H1 (cell line): ENCODE measurements at regions not wholly inside any gene's neighbourhood (a gene's known extent, or its start where the extent isn't known, plus 50 kb on each side); places are given as distances from the start of the nearest gene placed in this dataset.

Source experiments
- CTCF ChIA-PET: fragments of 300-600 bp; sonication (Branson Sonifier 250); formaldehyde crosslinking; loops from one replicate; lab custom pipeline; 2021; ENCODE audit not compliant: partially characterized antibody; lab: Charles Lee
- POLR2A ChIA-PET: fragments of 300-600 bp; sonication (Branson Sonifier 250); formaldehyde crosslinking; loops from one replicate; lab custom pipeline; 2021; ENCODE audit warnings: inconsistent platforms; ENCODE audit not compliant: partially characterized antibody; lab: Charles Lee
- DNase-seq, 2 experiments: peaks; one replicate each; pipeline versions ENCODE4 v3.0.0 to v3.0.0-alpha.2; 2010 to 2022; ENCODE audit warnings: low spot score in 2 of 2, low read depth in 1 of 2, mixed read lengths in 1 of 2
- FAIRE-seq: peaks from 2 replicates; lab custom pipeline; 2011; peaks lifted over from hg19 to GRCh38; lab: Jason Lieb, UNC
- H2AFZ ChIP-seq: 2 replicates; pipeline ENCODE4 v1.8.1; 2012; ENCODE audit warnings: low read length, inconsistent platforms
- H2AK5ac ChIP-seq: 2 replicates; pipeline ENCODE4 v1.6.1; 2013; ENCODE audit warnings: low read depth, low read length
- H2BK120ac ChIP-seq: replicated peaks from 2 replicates; pipeline ENCODE3; 2013; ENCODE audit warnings: low read depth, low read length, inconsistent platforms
- H2BK12ac ChIP-seq: 2 replicates; pipeline ENCODE4 v1.6.1; 2013; ENCODE audit warnings: low read depth, low read length
- H2BK15ac ChIP-seq: 2 replicates; pipeline ENCODE4 v1.6.1; 2013; ENCODE audit warnings: low read length
- H2BK20ac ChIP-seq: 2 replicates; pipeline ENCODE4 v1.6.1; 2013; ENCODE audit warnings: low read length
- H2BK5ac ChIP-seq: 2 replicates; pipeline ENCODE4 v1.6.1; 2013; ENCODE audit warnings: low read depth, low read length
- H3K14ac ChIP-seq: 2 replicates; pipeline ENCODE4 v1.6.1; 2013; ENCODE audit warnings: inconsistent platforms; ENCODE audit not compliant: insufficient read length
- H3K18ac ChIP-seq: 2 replicates; pipeline ENCODE4 v1.6.1; 2013; ENCODE audit warnings: low read length; ENCODE audit errors: extremely low read depth
- H3K23ac ChIP-seq: 2 replicates; pipeline ENCODE4 v1.6.1; 2013; ENCODE audit warnings: inconsistent platforms; ENCODE audit not compliant: insufficient read length
- H3K23me2 ChIP-seq: 2 replicates; pipeline ENCODE4 v1.6.1; 2013; ENCODE audit warnings: low read depth, low read length
- H3K27ac ChIP-seq: 2 replicates; pipeline ENCODE4 v1.6.1; 2011; ENCODE audit warnings: low read depth, low read length, inconsistent platforms
- H3K27me3 ChIP-seq, 4 experiments: replicated peaks in 1 of 4; 1 replicate in 1 of 4; 2 replicates in 3 of 4; pipeline versions ENCODE4 v1.6.1 to v1.8.1; 2011 to 2013; ENCODE audit warnings: low read length in 3 of 4, mild to moderate bottlenecking in 3 of 4, inconsistent platforms in 2 of 4, mixed read lengths in 2 of 4, moderate library complexity in 1 of 4; ENCODE audit not compliant: control insufficient read depth in 3 of 4, insufficient read depth in 3 of 4; ENCODE audit errors: extremely low read depth in 1 of 4
- H3K36me3 ChIP-seq, 4 experiments: 2 replicates each; pipeline versions ENCODE4 v1.6.1 to v1.8.1; 2011 to 2013; ENCODE audit warnings: mild to moderate bottlenecking in 4 of 4, low read length in 3 of 4, moderate library complexity in 2 of 4, control low read depth in 1 of 4, inconsistent platforms in 1 of 4; ENCODE audit not compliant: insufficient read depth in 4 of 4, control insufficient read depth in 2 of 4
- H3K4ac ChIP-seq: replicated peaks from 2 replicates; pipeline ENCODE3; 2013; ENCODE audit warnings: low read length, low read depth, mixed read lengths, inconsistent platforms; ENCODE audit not compliant: insufficient read length
- H3K4me1 ChIP-seq, 4 experiments: replicated peaks in 1 of 4; 1 replicate in 1 of 4; 2 replicates in 3 of 4; pipeline versions ENCODE4 v1.6.1 to v1.8.1; 2011 to 2013; ENCODE audit warnings: low read length in 3 of 4, inconsistent platforms in 2 of 4, mixed read lengths in 1 of 4; ENCODE audit not compliant: insufficient read depth in 4 of 4, control insufficient read depth in 3 of 4
- H3K4me2 ChIP-seq, 2 experiments: 2 replicates each; pipeline versions ENCODE4 v1.6.1 to v1.8.1; 2011 to 2013; ENCODE audit warnings: low read depth in 2 of 2, low read length in 2 of 2, control low read depth in 1 of 2, inconsistent platforms in 1 of 2, mild to moderate bottlenecking in 1 of 2; ENCODE audit not compliant: insufficient read depth in 1 of 2
- H3K4me3 ChIP-seq, 4 experiments: fragments of 200-600, 300-600 bp in 1 of 4; sonication (generic), shearing (Covaris generic), sonication (Bioruptor Twin) in 1 of 4; 2 replicates each; pipeline versions ENCODE4 v1.5.1 to v1.8.1; 2011 to 2016; ENCODE audit warnings: low read length in 4 of 4, low read depth in 3 of 4, control low read depth in 2 of 4, inconsistent platforms in 2 of 4, mild to moderate bottlenecking in 2 of 4, mixed read lengths in 1 of 4, moderate library complexity in 1 of 4; ENCODE audit not compliant: insufficient read depth in 2 of 4; ENCODE audit errors: extremely low read depth in 1 of 4
- H3K56ac ChIP-seq: replicated peaks from 2 replicates; pipeline ENCODE3; 2013; ENCODE audit warnings: low read depth, mild to moderate bottlenecking, mixed read lengths, low read length, inconsistent platforms; ENCODE audit not compliant: insufficient read length
- H3K79me1 ChIP-seq: 2 replicates; pipeline ENCODE4 v1.6.1; 2013; ENCODE audit warnings: low read depth, low read length, control low read depth
- H3K79me2 ChIP-seq, 2 experiments: 2 replicates each; pipeline versions ENCODE4 v1.6.1 to v1.8.1; 2012 to 2013; ENCODE audit warnings: low read length in 2 of 2, mild to moderate bottlenecking in 2 of 2, inconsistent platforms in 1 of 2; ENCODE audit not compliant: insufficient read depth in 2 of 2, control insufficient read depth in 1 of 2
- H3K9ac ChIP-seq, 4 experiments: replicated peaks in 1 of 4; 1 replicate in 1 of 4; 2 replicates in 3 of 4; pipeline versions ENCODE4 v1.6.1 to v1.8.1; 2011 to 2013; ENCODE audit warnings: low read depth in 3 of 4, low read length in 3 of 4, control low read depth in 2 of 4, mild to moderate bottlenecking in 2 of 4, moderate library complexity in 2 of 4, inconsistent platforms in 1 of 4; ENCODE audit errors: extremely low read depth in 1 of 4
- H3K9me3 ChIP-seq, 2 experiments: 2 replicates each; pipeline versions ENCODE4 v1.6.1 to v1.8.1; 2012 to 2013; ENCODE audit warnings: mild to moderate bottlenecking in 2 of 2, moderate library complexity in 2 of 2, control low read depth in 1 of 2, inconsistent platforms in 1 of 2, low read depth in 1 of 2, low read length in 1 of 2, mixed read lengths in 1 of 2; ENCODE audit not compliant: insufficient read depth in 2 of 2
- H4K20me1 ChIP-seq, 2 experiments: replicated peaks in 1 of 2; 2 replicates each; pipeline versions ENCODE3 to v1.8.1; 2011 to 2013; ENCODE audit warnings: inconsistent platforms in 2 of 2, low read length in 2 of 2, mild to moderate bottlenecking in 1 of 2; ENCODE audit not compliant: insufficient read depth in 2 of 2, control insufficient read depth in 1 of 2
- H4K5ac ChIP-seq: 2 replicates; pipeline ENCODE4 v1.6.1; 2013; ENCODE audit warnings: low read length, low read depth, mixed read lengths, inconsistent platforms; ENCODE audit not compliant: insufficient read length
- H4K8ac ChIP-seq: 2 replicates; pipeline ENCODE4 v1.8.0; 2013; ENCODE audit warnings: mild to moderate bottlenecking, moderate library complexity, low read length, inconsistent platforms; ENCODE audit not compliant: insufficient read depth; ENCODE audit errors: extremely low read depth
- H4K91ac ChIP-seq: replicated peaks from 2 replicates; pipeline ENCODE3; 2013; ENCODE audit warnings: low read length, mixed read lengths, inconsistent platforms; ENCODE audit not compliant: insufficient read length
- BACH1 ChIP-seq: IDR thresholded peaks from 2 replicates; pipeline ENCODE4 v1.6.1; 2012; ENCODE audit warnings: low read length, improper control_type of control experiment
- BCL11A ChIP-seq, 2 experiments: IDR thresholded peaks; one replicate each; pipeline ENCODE4 v1.6.1; 2011; ENCODE audit warnings: low read depth in 2 of 2, low read length in 2 of 2, mild to moderate bottlenecking in 2 of 2
- CEBPB ChIP-seq: IDR thresholded peaks from 2 replicates; pipeline ENCODE4 v1.6.1; 2012; ENCODE audit warnings: low read depth, low read length
- EP300 ChIP-seq, 2 experiments: IDR thresholded peaks; 1 replicate in 1 of 2; 2 replicates in 1 of 2; pipeline ENCODE4 v1.6.1; 2011 to 2012; ENCODE audit warnings: low read depth in 2 of 2, low read length in 2 of 2, mild to moderate bottlenecking in 2 of 2, borderline replicate concordance in 1 of 2, inconsistent platforms in 1 of 2, moderate library complexity in 1 of 2
- KDM1A ChIP-seq: fragments of 200-600, 300-600 bp; sonication (generic); IDR thresholded peaks from 2 replicates; pipeline ENCODE4 v1.7.1; 2016; ENCODE audit warnings: mild to moderate bottlenecking, low read length, borderline replicate concordance
- KDM5A ChIP-seq: fragments of 200-600 bp; IDR thresholded peaks from 2 replicates; pipeline ENCODE4 v1.7.1; 2012; ENCODE audit warnings: mild to moderate bottlenecking, low read length, inconsistent platforms, mixed read lengths
- NANOG ChIP-seq: IDR thresholded peaks from 2 replicates; pipeline ENCODE4 v1.6.1; 2011; ENCODE audit warnings: low read length, low read depth, mild to moderate bottlenecking, inconsistent platforms; ENCODE audit not compliant: insufficient read depth, poor library complexity, severe bottlenecking
- PHF8 ChIP-seq: fragments of 200-600 bp; sonication (generic); conservative IDR thresholded peaks from 2 replicates; pipeline ENCODE4 v1.7.1; 2012; ENCODE audit warnings: low read depth, mild to moderate bottlenecking, inconsistent platforms, low read length, moderate library complexity
- SP1 ChIP-seq: IDR thresholded peaks from 2 replicates; pipeline ENCODE4 v1.6.1; 2011; ENCODE audit warnings: low read depth, low read length
- SP2 ChIP-seq: IDR thresholded peaks from 2 replicates; pipeline ENCODE4 v1.6.1; 2012; ENCODE audit warnings: mild to moderate bottlenecking, low read length, inconsistent platforms
- TEAD4 ChIP-seq: IDR thresholded peaks from 2 replicates; pipeline ENCODE4 v1.6.1; 2012; ENCODE audit warnings: low read depth, low read length, inconsistent platforms, mixed read lengths
- WGBS, 2 experiments: shearing (Covaris generic) in 1 of 2; methylation state at CpG; one replicate each; pipeline versions ENCODE4 v1.1.6 to v1.1.7; 2013 to 2015; ENCODE audit warnings: low lambda C conversion rate in 2 of 2, mixed read lengths in 2 of 2, inconsistent platforms in 1 of 2, low coverage in 1 of 2, missing lambda C conversion rate in 1 of 2; ENCODE audit not compliant: insufficient replicate concordance in 2 of 2, insufficient coverage in 1 of 2, insufficient read length in 1 of 2; ENCODE audit errors: extremely low coverage in 1 of 2, missing lambda C conversion rate in 1 of 2; 5-methylcytosine and 5-hydroxymethylcytosine counted together
- TF ChIP-seq, protein P1 (sequence below): IDR thresholded peaks from 2 replicates; pipeline ENCODE4 v1.6.1; 2012; ENCODE audit warnings: low read length, inconsistent platforms

GRCh38 chr7:116426428-116427156, 72.9 kb upstream of the CAV2 start:
- Histone ChIP-seq H2AFZ (no peak overlapping the region), H3K4ac (no peak overlapping the region), H3K79me1 (no peaks in the 10 kb centered on the region), H3K23me2 (no peaks in the 10 kb centered on the region), H3K9me3 (no peaks in the 10 kb centered on the region), H2BK20ac (no peak overlapping the region), H3K4me2 (no peak overlapping the region), H3K79me2 (no peaks in the 10 kb centered on the region), H4K5ac (no peak overlapping the region), H3K9ac (no peak overlapping the region), H3K27ac (no peak overlapping the region), H3K4me3 (no peak overlapping the region), H2BK5ac (no peak overlapping the region), H2BK12ac (no peak overlapping the region), H4K20me1 (no peaks in the 10 kb centered on the region), H3K36me3 (no peaks in the 10 kb centered on the region), H2AK5ac (no peak overlapping the region), H3K18ac (no peak overlapping the region), H3K27me3 (no peaks in the 10 kb centered on the region), H2BK120ac (no peak overlapping the region), H2BK15ac (no peak overlapping the region), H3K14ac (no peak overlapping the region), H4K91ac (no peak overlapping the region), H4K8ac (no peak overlapping the region), H3K23ac (no peak overlapping the region), H3K56ac (no peak overlapping the region), H3K4me1 (no peaks in the 10 kb centered on the region; a peak in 2 of 7 replicates)
- POLR2A ChIA-PET: interaction anchor here (0.6 kb wide), 1 partner anchor 347 kb away, joined by 3 read pairs; no protein-coding TSS in a partner anchor
- DNase-seq (no peak), FAIRE-seq (no peak)
- 91% methylated on average over 4 of the region's 4 CpGs; no CpG with 5 or more reads in 1 of the 2 experiments for WGBS, 2 experiments
- CTCF ChIA-PET: interaction anchor here (0.8 to 1.3 kb wide), 2 partner anchors 9 to 165 kb away, joined by 3 to 5 read pairs; no protein-coding TSS in a partner anchor
- TF ChIP-seq PHF8: no peak
- no peak for TF ChIP-seq BCL11A (IDR thresholded peaks at IDR 0.05; ENCODE audit: low read depth in 2 of 2, low read length in 2 of 2)
- TF ChIP-seq TEAD4: no peak
- no peak for TF ChIP-seq BACH1
- no peak for TF ChIP-seq KDM1A
- TF ChIP-seq SP2: no peak
- TF ChIP-seq SP1: no peak
- TF ChIP-seq CEBPB: no peak
- TF ChIP-seq KDM5A: no peak
- no peak for TF ChIP-seq EP300 (IDR thresholded peaks at IDR 0.05; ENCODE audit: borderline replicate concordance in 1 of 2, low read depth in 2 of 2, low read length in 2 of 2)
- TF ChIP-seq, protein P1, sequence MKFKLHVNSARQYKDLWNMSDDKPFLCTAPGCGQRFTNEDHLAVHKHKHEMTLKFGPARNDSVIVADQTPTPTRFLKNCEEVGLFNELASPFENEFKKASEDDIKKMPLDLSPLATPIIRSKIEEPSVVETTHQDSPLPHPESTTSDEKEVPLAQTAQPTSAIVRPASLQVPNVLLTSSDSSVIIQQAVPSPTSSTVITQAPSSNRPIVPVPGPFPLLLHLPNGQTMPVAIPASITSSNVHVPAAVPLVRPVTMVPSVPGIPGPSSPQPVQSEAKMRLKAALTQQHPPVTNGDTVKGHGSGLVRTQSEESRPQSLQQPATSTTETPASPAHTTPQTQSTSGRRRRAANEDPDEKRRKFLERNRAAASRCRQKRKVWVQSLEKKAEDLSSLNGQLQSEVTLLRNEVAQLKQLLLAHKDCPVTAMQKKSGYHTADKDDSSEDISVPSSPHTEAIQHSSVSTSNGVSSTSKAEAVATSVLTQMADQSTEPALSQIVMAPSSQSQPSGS: no peak
- TF ChIP-seq NANOG: no peak
